Activated naive CD8-positive, alpha-beta T cell treated with anti-CD3 and anti-CD28 coated beads, Interleukin-2, amount 10 ng/mL, durations not matched to agents 7 days and 5 days (primary cell): ENCODE measurements at regions not wholly inside any gene's neighbourhood (a gene's known extent, or its start where the extent isn't known, plus 50 kb on each side); places are given as distances from the start of the nearest gene placed in this dataset.
"Not testable (repeated sequence)": the region's sequence is repeated elsewhere in the genome, so short reads cannot be mapped to it uniquely, and the experiment has no call there.

Experiments used
- ATAC-seq: fragments of 150-1000 bp; cut with Tn5 transposase; one replicate; pipeline ENCODE4 v1.10.0; 2021; ENCODE audit warnings: low read depth, moderate library complexity
- POLR2A ChIA-PET: fragments of 350-600 bp; sonication (Branson Sonifier 250); formaldehyde crosslinking; loops from one replicate; lab custom pipeline; 2021; ENCODE audit warnings: antibody characterized with exemption; lab: Charles Lee
- DNase-seq: peaks from one replicate; pipeline ENCODE4 v3.0.0; 2021
- H3K27ac Mint-ChIP-seq: one replicate; pipeline ENCODE4 v1.8.0; 2022; ENCODE audit warnings: mild to moderate bottlenecking, mixed read lengths
- H3K27me3 Mint-ChIP-seq: one replicate; pipeline ENCODE4 v1.8.0; 2022; ENCODE audit warnings: mild to moderate bottlenecking, moderate library complexity, mixed read lengths
- H3K36me3 Mint-ChIP-seq: one replicate; pipeline ENCODE4 v1.8.0; 2021; ENCODE audit warnings: mild to moderate bottlenecking, mixed read lengths
- H3K4me1 Mint-ChIP-seq: one replicate; pipeline ENCODE4 v1.8.0; 2021; ENCODE audit warnings: mixed read lengths
- H3K4me3 Mint-ChIP-seq: one replicate; pipeline ENCODE4 v1.8.0; 2022; ENCODE audit warnings: mild to moderate bottlenecking, moderate library complexity, mixed read lengths
- H3K9me3 Mint-ChIP-seq: one replicate; pipeline ENCODE4 v1.8.0; 2021; ENCODE audit warnings: mixed read lengths

DNA sequence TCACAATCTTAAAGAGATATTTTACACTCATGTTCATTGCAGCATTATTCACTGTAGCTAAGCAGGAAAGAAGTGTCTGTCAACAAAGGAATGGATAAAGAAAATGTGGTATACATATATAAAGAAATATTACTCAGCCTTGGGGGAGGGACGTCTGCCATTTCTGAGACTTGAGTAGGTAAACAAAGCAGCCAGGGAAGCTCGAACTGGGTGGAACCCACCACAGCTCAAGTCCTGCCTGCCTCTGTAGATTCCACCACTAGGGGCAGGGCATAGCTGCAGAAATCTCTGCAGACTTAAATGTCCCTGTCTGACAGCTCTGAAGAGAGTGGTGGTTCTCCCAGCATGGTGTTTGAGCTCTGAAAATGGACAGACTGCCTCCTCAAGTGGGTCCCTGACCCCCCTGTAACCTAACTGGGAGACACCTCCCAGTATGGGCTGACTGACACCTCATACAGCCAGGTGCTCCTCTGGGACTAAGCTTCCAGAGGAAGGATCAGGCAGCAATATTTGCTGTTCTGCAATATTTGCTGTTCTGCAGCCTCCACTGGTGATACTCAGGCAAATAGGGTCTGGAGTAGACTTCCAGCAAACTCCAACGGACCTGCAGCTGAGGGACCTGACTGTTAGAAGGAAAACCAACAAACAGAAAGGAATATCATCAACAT lies 183.3 kb upstream of the SSTR4 start:
- H3K4me3 Mint-ChIP-seq, ATAC-seq, DNase-seq, H3K27me3 Mint-ChIP-seq, H3K4me1 Mint-ChIP-seq, H3K9me3 Mint-ChIP-seq, H3K36me3 Mint-ChIP-seq, H3K27ac Mint-ChIP-seq, POLR2A ChIA-PET: not testable (repeated sequence)

DNA sequence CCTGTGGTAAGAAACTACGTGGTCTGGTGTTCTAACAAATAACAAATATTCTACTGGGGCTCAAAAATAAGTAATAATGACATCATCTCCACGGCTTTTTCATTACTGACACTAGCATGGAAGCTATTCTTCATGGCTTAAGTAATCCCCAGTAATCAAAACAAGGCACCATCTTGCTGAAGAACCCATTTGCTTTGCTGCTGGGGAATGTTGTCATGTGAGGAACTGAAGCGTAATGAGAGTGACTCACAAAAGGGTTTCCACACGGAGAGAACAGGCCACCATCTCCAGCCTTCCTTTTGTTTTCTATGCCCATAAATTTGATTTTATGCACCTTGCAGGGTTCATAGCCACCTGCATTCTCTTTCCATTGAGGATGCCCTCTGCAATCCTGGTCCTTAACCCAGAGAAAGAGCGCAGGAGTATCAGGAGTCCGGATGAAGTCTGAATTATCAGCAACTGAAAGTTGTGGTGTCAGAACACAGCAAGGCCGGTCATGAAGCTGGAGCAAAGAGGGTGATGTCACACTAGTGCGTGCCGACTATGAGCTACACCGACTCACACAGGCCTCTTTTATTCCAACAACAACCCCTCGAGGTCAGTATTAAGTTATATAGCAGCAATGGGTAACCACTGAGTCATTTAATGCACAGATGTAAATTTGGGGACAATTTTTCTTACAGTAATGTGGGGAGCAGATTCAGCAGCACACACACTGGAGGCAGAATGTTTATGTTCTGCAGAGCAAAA lies 173.7 kb upstream of the SSTR4 start:
- H3K36me3 Mint-ChIP-seq = no peaks in the 10 kb centered on the region
- no peak for ATAC-seq
- no peaks in the 10 kb centered on the region for H3K4me1 Mint-ChIP-seq
- no peaks in the 10 kb centered on the region for H3K9me3 Mint-ChIP-seq
- POLR2A ChIA-PET = no interaction called here
- H3K4me3 Mint-ChIP-seq = no peak overlapping the region
- H3K27me3 Mint-ChIP-seq = no peaks in the 10 kb centered on the region
- no peak for DNase-seq
- H3K27ac Mint-ChIP-seq = no peak overlapping the region

DNA sequence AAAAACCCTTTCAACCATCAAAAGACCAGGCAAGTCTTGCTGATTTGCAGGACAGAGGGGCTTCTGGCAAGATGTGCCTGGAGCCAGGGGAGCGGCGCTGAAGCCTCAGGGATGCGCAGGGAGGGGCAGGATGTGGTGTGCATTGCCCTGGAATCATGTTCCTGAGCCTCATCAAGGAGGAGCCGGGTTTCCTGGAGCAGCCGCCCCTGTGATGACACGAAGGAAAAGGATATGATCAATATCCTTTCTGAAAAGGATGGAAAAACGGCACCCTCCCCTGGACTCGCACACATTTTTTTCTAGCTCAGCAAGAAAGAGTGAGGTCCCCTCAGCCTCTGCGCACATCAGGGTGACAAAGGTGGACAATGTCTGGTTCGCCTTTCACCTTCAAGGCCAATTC lies 173.1 kb upstream of the SSTR4 start:
- Mint-ChIP-seq H3K27ac (no peak overlapping the region), H3K4me3 (no peak overlapping the region), H3K4me1 (no peaks in the 10 kb centered on the region)

DNA sequence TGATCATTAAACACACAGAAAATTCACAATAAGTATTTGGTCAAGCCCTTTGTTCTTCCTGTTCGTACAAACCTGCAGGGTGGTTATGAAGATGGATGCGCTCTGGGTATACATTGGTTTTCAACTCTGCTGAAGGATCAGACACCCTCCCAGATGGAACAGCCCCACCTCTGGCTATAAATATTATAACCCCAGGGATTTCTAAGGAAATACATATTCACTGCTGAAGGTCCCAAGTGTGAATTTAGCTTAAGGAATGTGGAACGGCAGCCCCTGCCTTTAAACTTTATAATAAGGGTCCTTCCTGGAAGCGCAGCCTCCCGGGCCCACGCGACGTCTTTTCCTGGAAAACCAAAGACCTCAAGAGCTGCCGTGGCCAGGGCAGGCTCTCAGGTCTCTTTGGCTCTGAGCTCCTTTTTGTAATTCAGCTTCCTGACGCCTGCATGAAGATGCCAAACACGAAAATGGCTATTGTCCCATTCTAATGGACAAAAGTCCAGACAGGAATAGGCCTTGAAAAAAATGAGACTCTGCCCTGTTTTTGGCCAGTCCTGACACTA lies 172.4 kb upstream of the SSTR4 start:
- peaks cover 2% of the 10 kb centered on the region for H3K27me3 Mint-ChIP-seq
- no peaks in the 10 kb centered on the region for H3K9me3 Mint-ChIP-seq
- no peak for ATAC-seq
- H3K4me3 Mint-ChIP-seq = no peak overlapping the region
- no peak for DNase-seq
- H3K36me3 Mint-ChIP-seq = no peaks in the 10 kb centered on the region
- H3K27ac Mint-ChIP-seq = no peak overlapping the region
- POLR2A ChIA-PET = no interaction called here
- no peaks in the 10 kb centered on the region for H3K4me1 Mint-ChIP-seq

More for the DNA sequence above, 173.1 kb upstream of the SSTR4 start:
- Mint-ChIP-seq H3K36me3 (no peaks in the 10 kb centered on the region), H3K9me3 (no peaks in the 10 kb centered on the region), H3K27me3 (no peaks in the 10 kb centered on the region)
- POLR2A ChIA-PET = no interaction called here
- ATAC-seq = no peak
- DNase-seq = no peak

DNA sequence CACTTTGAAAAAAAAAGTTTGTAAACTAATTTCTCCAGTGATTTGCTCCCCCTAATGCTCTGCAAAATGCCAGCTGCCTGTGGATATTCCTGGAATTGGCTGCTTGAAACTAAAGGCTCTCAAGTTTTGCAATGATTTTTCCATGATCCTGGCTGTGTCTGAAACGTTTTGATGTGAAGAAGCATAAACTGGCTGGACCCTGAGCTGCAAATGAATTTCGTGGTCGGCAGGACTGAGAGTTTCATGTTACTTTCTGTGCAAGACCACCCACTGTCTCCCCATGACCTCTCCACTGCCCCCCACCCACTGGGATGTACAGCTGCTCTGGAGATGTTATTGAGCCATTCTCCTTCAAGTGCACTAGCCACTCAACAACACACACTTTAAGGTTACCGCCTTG lies 171.3 kb upstream of the SSTR4 start:
- DNase-seq (no peak), ATAC-seq (no peak)
- H3K27me3 Mint-ChIP-seq = peaks cover 2% of the 10 kb centered on the region
- no peaks in the 10 kb centered on the region for H3K36me3 Mint-ChIP-seq
- no peaks in the 10 kb centered on the region for H3K4me1 Mint-ChIP-seq
- H3K27ac Mint-ChIP-seq = no peak overlapping the region
- no peaks in the 10 kb centered on the region for H3K9me3 Mint-ChIP-seq
- POLR2A ChIA-PET = no interaction called here
- no peak overlapping the region for H3K4me3 Mint-ChIP-seq

DNA sequence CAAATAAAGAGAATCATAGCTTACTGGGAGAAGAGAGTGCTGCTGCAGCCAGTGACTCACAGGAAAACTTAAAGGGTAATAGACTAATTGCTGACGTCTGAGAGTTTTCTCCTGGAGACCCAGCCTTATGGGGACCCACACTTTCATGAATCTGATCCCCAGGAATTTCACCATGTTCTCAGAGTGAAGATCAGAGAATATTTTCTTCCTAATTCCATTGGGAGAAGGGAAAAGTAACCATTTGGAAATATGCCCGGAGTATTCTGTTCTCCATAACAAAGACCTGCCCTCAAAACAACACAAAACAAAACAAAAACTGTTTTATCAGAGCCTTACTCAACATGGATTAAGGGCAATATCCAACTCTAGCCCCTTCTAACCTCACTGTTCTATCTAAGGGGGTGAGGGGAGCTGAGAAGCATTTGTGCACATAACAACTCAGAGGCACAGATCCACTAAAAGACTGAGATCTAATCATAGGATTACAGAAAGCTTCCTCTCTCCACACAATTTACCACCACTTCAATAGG lies 168.2 kb upstream of the SSTR4 start:
- ATAC-seq (no peak), DNase-seq (no peak)
- POLR2A ChIA-PET = no interaction called here
- no peaks in the 10 kb centered on the region for H3K9me3 Mint-ChIP-seq
- H3K36me3 Mint-ChIP-seq = no peaks in the 10 kb centered on the region
- peaks cover 2% of the 10 kb centered on the region for H3K27me3 Mint-ChIP-seq
- H3K4me3 Mint-ChIP-seq = no peak overlapping the region
- no peak overlapping the region for H3K27ac Mint-ChIP-seq
- H3K4me1 Mint-ChIP-seq = no peaks in the 10 kb centered on the region

DNA sequence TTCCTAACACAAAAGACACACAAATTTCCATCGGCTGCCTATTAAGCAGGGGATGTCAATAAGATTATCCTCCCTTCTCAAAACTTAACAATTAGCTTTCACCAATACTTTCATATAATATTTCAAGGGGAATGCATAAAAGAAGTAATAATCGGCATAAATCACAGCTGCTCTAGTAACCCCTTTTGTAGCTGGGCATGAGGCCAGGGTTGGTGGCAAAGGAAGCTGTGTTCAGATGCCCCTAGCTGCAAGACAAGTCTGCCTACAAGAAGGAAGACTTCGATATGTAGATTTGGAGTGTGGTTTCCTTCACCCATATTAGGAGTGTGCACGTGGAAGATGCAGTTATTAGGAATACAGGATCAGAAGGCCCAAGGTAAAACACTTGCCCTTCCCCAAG lies 156.9 kb upstream of the SSTR4 start:
- ATAC-seq (no peak), DNase-seq (no peak)
- Mint-ChIP-seq H3K4me1 (no peaks in the 10 kb centered on the region), H3K27ac (no peak overlapping the region), H3K4me3 (no peak overlapping the region), H3K27me3 (no peaks in the 10 kb centered on the region), H3K9me3 (peaks cover 2% of the 10 kb centered on the region), H3K36me3 (no peaks in the 10 kb centered on the region)
- POLR2A ChIA-PET = no interaction called here

DNA sequence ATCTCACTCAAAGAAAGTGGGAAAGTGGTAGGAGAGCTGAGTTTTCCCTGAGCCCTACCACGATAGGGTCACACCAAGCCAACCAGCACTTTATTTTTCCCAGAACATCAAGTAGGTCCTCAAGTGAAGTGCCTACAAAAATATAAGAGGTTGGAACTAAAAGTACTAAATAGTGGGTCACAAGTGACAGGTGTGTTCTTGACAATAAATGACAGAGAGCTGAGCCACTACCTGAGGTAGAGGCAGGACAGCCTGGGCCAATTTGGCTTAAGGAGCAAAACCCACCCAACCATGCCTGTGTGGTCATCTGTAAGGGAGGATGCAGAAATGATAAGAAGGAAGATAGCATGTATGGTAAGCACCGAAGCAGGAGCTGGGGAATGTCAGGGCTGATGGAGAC lies 154.8 kb upstream of the SSTR4 start:
- DNase-seq (no peak), ATAC-seq (no peak)
- no peaks in the 10 kb centered on the region for H3K27me3 Mint-ChIP-seq
- H3K4me3 Mint-ChIP-seq = no peak overlapping the region
- POLR2A ChIA-PET = no interaction called here
- no peaks in the 10 kb centered on the region for H3K36me3 Mint-ChIP-seq
- H3K27ac Mint-ChIP-seq = no peak overlapping the region
- H3K4me1 Mint-ChIP-seq = no peaks in the 10 kb centered on the region
- peaks cover 3% of the 10 kb centered on the region for H3K9me3 Mint-ChIP-seq

DNA sequence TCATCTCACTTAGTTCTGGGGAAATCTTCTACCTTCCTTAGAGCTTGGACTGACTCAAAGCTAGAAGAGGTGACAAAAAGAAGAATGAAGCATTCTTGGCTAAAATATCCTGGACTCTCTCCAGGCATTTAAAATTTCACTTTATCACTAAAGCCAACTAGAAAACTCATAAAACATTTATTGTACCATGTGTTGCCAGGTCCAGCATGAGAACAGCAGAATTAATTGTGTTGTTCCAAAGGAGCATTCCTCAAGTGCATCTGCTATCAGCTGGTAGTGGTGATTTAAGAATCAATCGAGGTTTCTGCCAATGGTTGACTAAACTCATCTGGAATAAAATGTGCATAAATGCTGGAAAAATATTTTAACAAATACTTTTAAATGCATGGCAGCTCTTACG lies 147.3 kb upstream of the SSTR4 start:
- H3K4me1 Mint-ChIP-seq = no peaks in the 10 kb centered on the region
- H3K27ac Mint-ChIP-seq = no peak overlapping the region
- ATAC-seq (no peak), DNase-seq (no peak)
- peaks cover 8% of the 10 kb centered on the region for H3K9me3 Mint-ChIP-seq
- POLR2A ChIA-PET = no interaction called here
- H3K36me3 Mint-ChIP-seq = no peaks in the 10 kb centered on the region
- H3K4me3 Mint-ChIP-seq = no peak overlapping the region
- no peaks in the 10 kb centered on the region for H3K27me3 Mint-ChIP-seq

DNA sequence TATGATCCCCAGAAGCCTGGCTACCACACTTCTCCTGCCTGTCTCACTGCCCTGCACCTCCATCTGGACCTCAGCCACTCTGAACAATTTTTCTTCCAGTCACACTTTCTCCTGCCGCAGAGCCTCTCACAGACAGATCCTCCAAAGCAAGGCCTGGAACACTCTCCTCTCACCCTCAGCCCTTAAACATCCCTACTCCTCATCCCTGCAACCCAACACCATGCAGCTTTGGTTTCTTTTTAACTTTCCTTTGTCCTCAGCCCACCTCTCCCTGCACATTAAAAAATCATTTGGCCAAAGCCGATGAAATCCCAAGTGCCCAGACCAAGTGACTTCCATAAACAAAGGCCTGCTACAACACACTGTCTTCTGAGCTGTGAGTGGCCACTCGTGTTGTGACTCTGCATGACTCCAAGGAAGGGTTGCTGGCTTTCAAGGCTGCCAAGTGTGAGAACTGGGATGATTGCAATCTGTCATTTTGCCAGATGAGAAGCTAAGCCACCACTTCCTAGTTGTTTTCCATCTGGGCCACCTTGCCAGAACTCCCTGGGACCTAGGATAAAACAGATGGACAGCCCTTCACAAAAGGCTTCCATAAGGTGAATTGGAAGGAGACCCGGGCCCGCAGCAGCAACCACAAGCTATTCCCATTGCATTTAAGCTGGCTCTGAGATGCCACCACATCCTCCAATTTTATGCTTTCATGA lies 144.4 kb upstream of the SSTR4 start:
- Mint-ChIP-seq H3K4me3 (no peak overlapping the region), H3K36me3 (no peaks in the 10 kb centered on the region), H3K4me1 (no peaks in the 10 kb centered on the region), H3K27me3 (no peaks in the 10 kb centered on the region), H3K9me3 (peaks cover 7% of the 10 kb centered on the region), H3K27ac (no peak overlapping the region)
- DNase-seq = no peak
- POLR2A ChIA-PET = no interaction called here
- no peak for ATAC-seq

DNA sequence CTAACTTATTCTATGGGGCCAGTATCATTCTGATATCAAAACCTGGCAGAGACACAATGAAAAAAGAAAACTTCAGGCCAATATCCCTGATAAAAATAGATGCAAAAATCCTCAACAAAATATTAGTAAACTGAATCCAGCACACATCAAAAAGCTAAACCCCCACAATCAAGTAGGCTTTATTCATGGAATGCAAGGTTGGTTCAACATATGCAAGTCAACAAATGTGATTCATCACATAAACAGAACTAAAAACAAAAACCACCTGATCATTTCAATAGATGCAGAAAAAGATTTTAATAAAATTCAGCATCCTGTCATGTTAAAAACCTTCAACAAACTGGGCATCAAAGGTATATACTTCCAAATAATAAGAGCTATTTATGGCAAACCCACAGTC lies 133.9 kb upstream of the SSTR4 start:
- Mint-ChIP-seq H3K27me3 (no peaks in the 10 kb centered on the region), H3K27ac (no peak overlapping the region), H3K36me3 (no peaks in the 10 kb centered on the region), H3K4me1 (no peaks in the 10 kb centered on the region), H3K4me3 (no peak overlapping the region), H3K9me3 (peaks cover 13% of the 10 kb centered on the region)
- POLR2A ChIA-PET = no interaction called here
- DNase-seq (no peak), ATAC-seq (no peak)

DNA sequence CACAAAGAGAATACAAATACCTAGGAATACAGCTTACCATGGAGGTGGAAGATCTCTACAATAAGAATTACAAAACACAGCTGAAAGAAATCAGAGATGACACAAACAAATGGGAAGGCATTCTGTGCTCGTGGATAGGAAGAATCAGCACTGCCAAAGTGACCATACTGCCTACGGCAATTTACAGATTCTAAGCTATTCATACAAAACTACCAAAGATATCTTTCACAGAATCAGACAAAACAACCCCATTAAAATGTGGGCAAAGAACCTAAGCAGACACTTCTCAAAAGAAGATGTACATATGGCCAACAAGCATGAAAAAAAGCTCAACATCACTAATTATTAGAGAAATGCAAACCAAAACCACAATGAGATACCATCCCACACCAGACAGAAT lies 133.2 kb upstream of the SSTR4 start:
- Mint-ChIP-seq H3K27me3 (no peaks in the 10 kb centered on the region), H3K4me1 (no peaks in the 10 kb centered on the region), H3K27ac (no peak overlapping the region), H3K9me3 (peaks cover 13% of the 10 kb centered on the region), H3K36me3 (no peaks in the 10 kb centered on the region), H3K4me3 (no peak overlapping the region)
- ATAC-seq (no peak), DNase-seq (no peak)
- POLR2A ChIA-PET = no interaction called here

DNA sequence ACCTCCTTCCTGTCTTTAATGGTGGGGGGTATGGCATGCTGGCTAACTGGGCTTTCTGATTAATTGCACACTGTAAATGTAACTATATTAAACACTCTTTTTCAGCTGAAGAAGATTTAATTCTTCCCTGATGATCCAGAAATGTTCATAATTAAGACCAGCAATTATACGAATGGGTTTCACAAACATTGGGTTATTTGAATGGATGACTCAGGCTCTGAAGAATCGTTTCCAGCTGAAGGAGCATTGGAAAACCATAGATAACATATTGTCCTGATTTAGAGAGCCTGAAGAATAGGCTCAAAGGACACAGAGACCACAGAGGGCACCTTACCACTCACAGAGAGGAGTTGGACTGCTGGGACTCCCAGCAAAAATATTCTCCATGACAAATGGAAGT lies 130.7 kb upstream of the SSTR4 start:
- DNase-seq = no peak
- Mint-ChIP-seq H3K27ac (no peak overlapping the region), H3K9me3 (peaks cover 13% of the 10 kb centered on the region), H3K4me1 (no peaks in the 10 kb centered on the region), H3K27me3 (no peaks in the 10 kb centered on the region), H3K4me3 (no peak overlapping the region), H3K36me3 (no peaks in the 10 kb centered on the region)
- ATAC-seq = no peak
- POLR2A ChIA-PET = no interaction called here
